GM23338 (cell line): ENCODE measurements at regions not wholly inside any gene's neighbourhood (a gene's known extent, or its start where the extent isn't known, plus 50 kb on each side); places are given as distances from the start of the nearest gene placed in this dataset.

Experiments
- CREB1 ChIP-seq: fragments of 250-450 bp; sonication (Bioruptor Pico); IDR thresholded peaks from 2 replicates; pipeline ENCODE4 v1.5.0; 2020; ENCODE audit warnings: low read depth, mild to moderate bottlenecking, moderate library complexity
- CTCF ChIP-seq, 2 experiments: fragments of 200-600 bp in 1 of 2; sonication (generic) in 1 of 2; conservative IDR thresholded peaks; 2 replicates each; pipeline versions ENCODE4 v1.5.1 to v1.6.1; 2016 to 2017; ENCODE audit warnings: antibody characterized with exemption in 2 of 2, low read depth in 2 of 2, mild to moderate bottlenecking in 2 of 2, moderate library complexity in 1 of 2
- EZH2 ChIP-seq: fragments of 200-600 bp; sonication (generic); IDR thresholded peaks from one replicate; pipeline ENCODE4 v1.8.0; 2017; ENCODE audit warnings: antibody characterized with exemption, mild to moderate bottlenecking, low read depth; ENCODE audit not compliant: unreplicated experiment
- EZH2phosphoT487 ChIP-seq: fragments of 200-600 bp; sonication (generic); IDR thresholded peaks from one replicate; pipeline ENCODE4 v1.8.1; 2018; ENCODE audit warnings: antibody characterized with exemption; ENCODE audit not compliant: unreplicated experiment
- POLR2AphosphoS5 ChIP-seq: IDR thresholded peaks from 2 replicates; pipeline ENCODE4 v1.6.1; 2016; ENCODE audit warnings: antibody characterized with exemption, low read depth
- REST ChIP-seq: IDR thresholded peaks from one replicate; pipeline ENCODE4 v1.6.1; 2018; ENCODE audit warnings: antibody characterized with exemption; ENCODE audit not compliant: unreplicated experiment
- STAT1 ChIP-seq: IDR thresholded peaks from one replicate; pipeline ENCODE4 v1.6.1; 2016; ENCODE audit warnings: antibody characterized with exemption; ENCODE audit not compliant: unreplicated experiment
- TF ChIP-seq, protein P1 (sequence below): IDR thresholded peaks from 2 replicates; pipeline ENCODE4 v1.6.1; 2016; ENCODE audit warnings: antibody characterized with exemption

DNA sequence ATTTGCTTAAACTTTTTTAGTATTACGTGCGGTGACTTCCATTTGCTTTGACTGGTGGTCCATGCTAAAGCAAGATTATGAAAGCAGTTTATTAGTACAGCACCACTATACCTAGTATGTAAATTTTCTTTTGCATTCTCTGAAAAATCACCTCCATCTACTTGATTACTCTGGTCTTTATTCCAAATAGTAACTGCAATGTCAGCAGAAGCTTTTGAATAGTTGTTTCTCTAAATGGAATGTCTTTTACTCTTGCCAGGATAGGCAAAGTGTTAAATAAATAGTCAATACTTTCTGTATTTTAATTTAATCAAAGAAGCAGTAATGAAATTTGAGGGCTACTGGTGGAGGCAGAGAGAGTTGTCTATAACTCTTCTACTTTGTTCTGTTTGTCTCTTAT is 167.2 kb upstream of the SLC4A4 start:
- no peak for TF ChIP-seq POLR2AphosphoS5
- no peak for TF ChIP-seq CREB1
- TF ChIP-seq CTCF (conservative IDR thresholded peaks at IDR 0.05; ENCODE audit: low read depth in 2 of 2) = no peak
- TF ChIP-seq REST = no peak
- no peak for TF ChIP-seq EZH2phosphoT487
- no peak for TF ChIP-seq EZH2
- TF ChIP-seq, protein P1, sequence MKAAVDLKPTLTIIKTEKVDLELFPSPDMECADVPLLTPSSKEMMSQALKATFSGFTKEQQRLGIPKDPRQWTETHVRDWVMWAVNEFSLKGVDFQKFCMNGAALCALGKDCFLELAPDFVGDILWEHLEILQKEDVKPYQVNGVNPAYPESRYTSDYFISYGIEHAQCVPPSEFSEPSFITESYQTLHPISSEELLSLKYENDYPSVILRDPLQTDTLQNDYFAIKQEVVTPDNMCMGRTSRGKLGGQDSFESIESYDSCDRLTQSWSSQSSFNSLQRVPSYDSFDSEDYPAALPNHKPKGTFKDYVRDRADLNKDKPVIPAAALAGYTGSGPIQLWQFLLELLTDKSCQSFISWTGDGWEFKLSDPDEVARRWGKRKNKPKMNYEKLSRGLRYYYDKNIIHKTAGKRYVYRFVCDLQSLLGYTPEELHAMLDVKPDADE = no peak
- no peak for TF ChIP-seq STAT1
